Ovary (tissue), 3 donors: ENCODE measurements at regions not wholly inside any gene's neighbourhood (a gene's known extent, or its start where the extent isn't known, plus 50 kb on each side); places are given as distances from the start of the nearest gene placed in this dataset.

Experiments
- CTCF ChIP-seq, 3 donors: fragments of 450-650 bp in 2 of 3; fragments of 200-600 bp in 1 of 3; IDR thresholded peaks; one replicate each; pipeline versions ENCODE4 v1.5.1 to v1.8.0; 2016 to 2022; ENCODE audit warnings: antibody characterized with exemption in 3 of 3, mild to moderate bottlenecking in 1 of 3
- EP300 ChIP-seq: sonication (generic); formaldehyde crosslinking; IDR thresholded peaks from one replicate; pipeline ENCODE4 v1.6.1; 2017; ENCODE audit warnings: antibody characterized with exemption
- POLR2A ChIP-seq: fragments of 450-650 bp; IDR thresholded peaks from one replicate; pipeline ENCODE4 v1.6.1; 2017; ENCODE audit warnings: antibody characterized with exemption, mild to moderate bottlenecking, moderate library complexity
- donor health status: DM: no; HTN: no; CAD: no.

- TF ChIP-seq CTCF (IDR thresholded peaks at IDR 0.05), result no peak
- no peak for TF ChIP-seq EP300
- TF ChIP-seq POLR2A, result no peak
Observed at GRCh38 chr3:135487261-135487660, 478.3 kb upstream of the PPP2R3A start.
